ENCODE measurements at regions not wholly inside any gene's neighbourhood (a gene's known extent, or its start where the extent isn't known, plus 50 kb on each side); places are given as distances from the start of the nearest gene placed in this dataset.

- TF ChIP-seq CHD7 (IDR thresholded peaks at IDR 0.05; ENCODE audit: insufficient replicate concordance, low read length) (no peak), EZH2 (IDR thresholded peaks at IDR 0.05; ENCODE audit: low read depth, low read length, severe bottlenecking) (no peak), SP1 (IDR thresholded peaks at IDR 0.05; ENCODE audit: low read depth, low read length) (no peak), BRCA1 (IDR thresholded peaks at IDR 0.05; ENCODE audit: low read depth, low read length) (no peak), POLR2A (IDR thresholded peaks at IDR 0.05; ENCODE audit: control extremely low read depth in 1 of 2, low read depth in 2 of 2, low read length in 2 of 2) (no peak), PHF8 (conservative IDR thresholded peaks at IDR 0.05; ENCODE audit: low read depth, low read length) (no peak), HDAC6 (IDR thresholded peaks at IDR 0.05; ENCODE audit: low read depth, low read length) (no peak), BACH1 (IDR thresholded peaks at IDR 0.05; ENCODE audit: low read length) (no peak)
Measured at GRCh38 chr7:83702446-83702845, 53.5 kb upstream of the SEMA3E start (continued).

All from H1 (cell line).